Breast epithelium (tissue), 4 donors: ENCODE measurements at regions not wholly inside any gene's neighbourhood (a gene's known extent, or its start where the extent isn't known, plus 50 kb on each side); places are given as distances from the start of the nearest gene placed in this dataset.

ENCODE experiments used
- DNase-seq, 2 donors: peaks; one replicate each; pipeline ENCODE4 v3.0.0-alpha.2; 2019; ENCODE audit warnings: low spot score in 2 of 2
- H3K27ac ChIP-seq, 2 donors: fragments of 200-600 bp; sonication (generic) in 1 of 2; one replicate each; pipeline ENCODE4 v1.5.1; 2016 to 2019; ENCODE audit warnings: mild to moderate bottlenecking in 1 of 2
- H3K27me3 ChIP-seq, 2 donors: fragments of 200-600 bp; sonication (generic) in 1 of 2; one replicate each; pipeline versions ENCODE4 v1.5.1 to v1.6.0; 2017 to 2019; ENCODE audit warnings: control low read depth in 1 of 2, mild to moderate bottlenecking in 1 of 2
- H3K36me3 ChIP-seq: fragments of 200-600 bp; one replicate; pipeline ENCODE4 v1.5.1; 2019
- H3K4me1 ChIP-seq, 2 donors: fragments of 200-600 bp; sonication (generic); one replicate each; pipeline ENCODE4 v1.5.1; 2016 to 2019; ENCODE audit warnings: control low read depth in 1 of 2
- H3K4me3 ChIP-seq, 3 donors: fragments of 200-600 bp; sonication (generic); 1 replicate in 2 of 3; 2 replicates in 1 of 3; pipeline ENCODE4 v1.5.1; 2016 to 2019; ENCODE audit warnings: mild to moderate bottlenecking in 3 of 3, moderate library complexity in 2 of 3
- H3K9me3 ChIP-seq, 2 donors: fragments of 200-600 bp; sonication (generic) in 1 of 2; one replicate each; pipeline ENCODE4 v1.5.1; 2016 to 2019; ENCODE audit warnings: control low read depth in 1 of 2
- CTCF ChIP-seq, 3 donors: fragments of 450-650 bp; IDR thresholded peaks; one replicate each; pipeline ENCODE4 v1.5.1; 2016 to 2017; ENCODE audit warnings: antibody characterized with exemption in 3 of 3, mild to moderate bottlenecking in 3 of 3, moderate library complexity in 3 of 3
- POLR2A ChIP-seq: fragments of 450-650 bp; IDR thresholded peaks from one replicate; pipeline ENCODE4 v1.6.1; 2016; ENCODE audit warnings: antibody characterized with exemption, mild to moderate bottlenecking, moderate library complexity
- POLR2AphosphoS5 ChIP-seq, 3 donors: sonication (generic); formaldehyde crosslinking; IDR thresholded peaks; one replicate each; pipeline ENCODE4 v1.6.1; 2017; ENCODE audit warnings: antibody characterized with exemption in 3 of 3
- intact Hi-C: fragments of 100-400 bp; cut with DNase I; formaldehyde crosslinking; loops from one replicate; pipeline ENCODE4 v1.15.1; 2023; ENCODE audit warnings: low total_unique reads

- Histone ChIP-seq H3K4me3 (no peak overlapping the region), H3K4me1 (no peaks in the 10 kb centered on the region), H3K27ac (no peak overlapping the region), H3K9me3 (no peaks in the 10 kb centered on the region), H3K27me3 (peaks cover 0 to 2% of the 10 kb centered on the region in 2 donors), H3K36me3 (no peaks in the 10 kb centered on the region)
- intact Hi-C loops, result no loop called here
- no peak for DNase-seq
- TF ChIP-seq POLR2AphosphoS5 (IDR thresholded peaks at IDR 0.05), result no peak
- TF ChIP-seq CTCF (IDR thresholded peaks at IDR 0.05), result no peak
- no peak for TF ChIP-seq POLR2A
Measured at GRCh38 chr11:26026078-26026477, 305.9 kb upstream of the ANO3 start.

GRCh38 chr11:26027887-26028286 is 304.0 kb upstream of the ANO3 start:
- H3K36me3 ChIP-seq, result no peaks in the 10 kb centered on the region
- TF ChIP-seq POLR2AphosphoS5 (IDR thresholded peaks at IDR 0.05), result no peak
- no peak for TF ChIP-seq POLR2A
- TF ChIP-seq CTCF (IDR thresholded peaks at IDR 0.05), result no peak
- H3K9me3 ChIP-seq, result no peaks in the 10 kb centered on the region
- H3K4me1 ChIP-seq, result no peaks in the 10 kb centered on the region
- peaks cover 0 to 2% of the 10 kb centered on the region in 2 donors for H3K27me3 ChIP-seq
- H3K4me3 ChIP-seq, result no peak overlapping the region
- DNase-seq, result no peak
- no peak overlapping the region for H3K27ac ChIP-seq
- intact Hi-C loops, result no loop called here

GRCh38 chr11:26028393-26028911 is 303.5 kb upstream of the ANO3 start:
- DNase-seq, result no peak
- intact Hi-C loops, result no loop called here
- Histone ChIP-seq H3K27ac (no peak overlapping the region), H3K9me3 (no peaks in the 10 kb centered on the region), H3K27me3 (peaks cover 0 to 2% of the 10 kb centered on the region in 2 donors), H3K36me3 (no peaks in the 10 kb centered on the region), H3K4me1 (no peaks in the 10 kb centered on the region), H3K4me3 (no peak overlapping the region)
- no peak for TF ChIP-seq POLR2AphosphoS5 (IDR thresholded peaks at IDR 0.05)
- no peak for TF ChIP-seq CTCF (IDR thresholded peaks at IDR 0.05)
- TF ChIP-seq POLR2A, result no peak

GRCh38 chr11:26030399-26030798 is 301.5 kb upstream of the ANO3 start:
- Histone ChIP-seq H3K36me3 (no peaks in the 10 kb centered on the region), H3K9me3 (no peaks in the 10 kb centered on the region), H3K4me1 (no peaks in the 10 kb centered on the region), H3K4me3 (no peak overlapping the region), H3K27ac (no peak overlapping the region), H3K27me3 (peaks cover 0 to 2% of the 10 kb centered on the region in 2 donors)
- no peak for TF ChIP-seq CTCF (IDR thresholded peaks at IDR 0.05)
- TF ChIP-seq POLR2A, result no peak
- no peak for TF ChIP-seq POLR2AphosphoS5 (IDR thresholded peaks at IDR 0.05)
- no peak for DNase-seq
- intact Hi-C loops, result no loop called here

- no peaks in the 10 kb centered on the region for H3K36me3 ChIP-seq
- intact Hi-C loops, result no loop called here
- TF ChIP-seq POLR2AphosphoS5 (IDR thresholded peaks at IDR 0.05), result no peak
- no peak for TF ChIP-seq CTCF (IDR thresholded peaks at IDR 0.05)
- TF ChIP-seq POLR2A, result no peak
- no peak overlapping the region for H3K27ac ChIP-seq
- no peak for DNase-seq
- H3K4me3 ChIP-seq, result no peak overlapping the region
- no peaks in the 10 kb centered on the region for H3K27me3 ChIP-seq
- H3K9me3 ChIP-seq, result no peaks in the 10 kb centered on the region
- no peaks in the 10 kb centered on the region for H3K4me1 ChIP-seq
Measured at GRCh38 chr11:26032241-26032640, 299.7 kb upstream of the ANO3 start.
